ENCODE measurements at regions not wholly inside any gene's neighbourhood (a gene's known extent, or its start where the extent isn't known, plus 50 kb on each side); places are given as distances from the start of the nearest gene placed in this dataset.
A peak's percentile ranks its signal among the peaks of the same experiment; 100 is the strongest.

GRCh38 chr7:25622695-25623094 lies 394.4 kb upstream of the NPVF start:
- Histone ChIP-seq H3K9ac (ENCODE audit: low read length in 3 of 3) (no peak overlapping the region), H3K9me3 (ENCODE audit: control insufficient read depth in 2 of 3, insufficient read depth in 1 of 3, low read length in 3 of 3) (peaks cover 0 to 2% (median 0%) of the 10 kb centered on the region in 3 donors), H3K4me3 (ENCODE audit: low read length in 3 of 3) (no peak overlapping the region), H3K36me3 (ENCODE audit: control insufficient read depth in 2 of 3, insufficient read depth in 3 of 3, low read length in 3 of 3) (no peaks in the 10 kb centered on the region), H3K27me3 (ENCODE audit: control insufficient read depth, insufficient read depth, low read length) (no peaks in the 10 kb centered on the region), H3K27ac (ENCODE audit: low read depth in 2 of 2, low read length in 2 of 2) (no peak overlapping the region), H3K4me1 (ENCODE audit: control insufficient read depth in 2 of 3, insufficient read depth in 2 of 3, low read depth in 1 of 3, low read length in 3 of 3) (peaks cover 0 to 4% (median 3%) of the 10 kb centered on the region in 3 donors)
- intact Hi-C loops (cut with DNase I), result no loop called here
- FAIRE-seq (no peak), DNase-seq (no peak)
- TF ChIP-seq, protein P1, sequence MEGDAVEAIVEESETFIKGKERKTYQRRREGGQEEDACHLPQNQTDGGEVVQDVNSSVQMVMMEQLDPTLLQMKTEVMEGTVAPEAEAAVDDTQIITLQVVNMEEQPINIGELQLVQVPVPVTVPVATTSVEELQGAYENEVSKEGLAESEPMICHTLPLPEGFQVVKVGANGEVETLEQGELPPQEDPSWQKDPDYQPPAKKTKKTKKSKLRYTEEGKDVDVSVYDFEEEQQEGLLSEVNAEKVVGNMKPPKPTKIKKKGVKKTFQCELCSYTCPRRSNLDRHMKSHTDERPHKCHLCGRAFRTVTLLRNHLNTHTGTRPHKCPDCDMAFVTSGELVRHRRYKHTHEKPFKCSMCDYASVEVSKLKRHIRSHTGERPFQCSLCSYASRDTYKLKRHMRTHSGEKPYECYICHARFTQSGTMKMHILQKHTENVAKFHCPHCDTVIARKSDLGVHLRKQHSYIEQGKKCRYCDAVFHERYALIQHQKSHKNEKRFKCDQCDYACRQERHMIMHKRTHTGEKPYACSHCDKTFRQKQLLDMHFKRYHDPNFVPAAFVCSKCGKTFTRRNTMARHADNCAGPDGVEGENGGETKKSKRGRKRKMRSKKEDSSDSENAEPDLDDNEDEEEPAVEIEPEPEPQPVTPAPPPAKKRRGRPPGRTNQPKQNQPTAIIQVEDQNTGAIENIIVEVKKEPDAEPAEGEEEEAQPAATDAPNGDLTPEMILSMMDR (IDR thresholded peaks at IDR 0.05; ENCODE audit: borderline replicate concordance, extremely low read depth, insufficient read depth), result no peak

GRCh38 chr7:25624051-25624450 lies 395.8 kb upstream of the NPVF start:
- H3K4me3 ChIP-seq (ENCODE audit: low read length in 3 of 3), result no peak overlapping the region
- no peaks in the 10 kb centered on the region for H3K36me3 ChIP-seq (ENCODE audit: control insufficient read depth in 2 of 3, insufficient read depth in 3 of 3, low read length in 3 of 3)
- DNase-seq, result no peak
- H3K9me3 ChIP-seq (ENCODE audit: control insufficient read depth in 2 of 3, insufficient read depth in 1 of 3, low read length in 3 of 3), result peaks cover 0 to 2% (median 0%) of the 10 kb centered on the region in 3 donors
- no peaks in the 10 kb centered on the region for H3K27me3 ChIP-seq (ENCODE audit: control insufficient read depth, insufficient read depth, low read length)
- no peak overlapping the region for H3K27ac ChIP-seq (ENCODE audit: low read depth in 2 of 2, low read length in 2 of 2)
- H3K4me1 ChIP-seq (ENCODE audit: control insufficient read depth in 2 of 3, insufficient read depth in 2 of 3, low read depth in 1 of 3, low read length in 3 of 3), result peaks cover 0 to 4% (median 3%) of the 10 kb centered on the region in 3 donors
- TF ChIP-seq, protein P1 (IDR thresholded peaks at IDR 0.05; ENCODE audit: borderline replicate concordance, extremely low read depth, insufficient read depth), result no peak
- intact Hi-C loops (cut with DNase I), result no loop called here
- FAIRE-seq, result no peak
- no peak overlapping the region for H3K9ac ChIP-seq (ENCODE audit: low read length in 3 of 3)

DNA sequence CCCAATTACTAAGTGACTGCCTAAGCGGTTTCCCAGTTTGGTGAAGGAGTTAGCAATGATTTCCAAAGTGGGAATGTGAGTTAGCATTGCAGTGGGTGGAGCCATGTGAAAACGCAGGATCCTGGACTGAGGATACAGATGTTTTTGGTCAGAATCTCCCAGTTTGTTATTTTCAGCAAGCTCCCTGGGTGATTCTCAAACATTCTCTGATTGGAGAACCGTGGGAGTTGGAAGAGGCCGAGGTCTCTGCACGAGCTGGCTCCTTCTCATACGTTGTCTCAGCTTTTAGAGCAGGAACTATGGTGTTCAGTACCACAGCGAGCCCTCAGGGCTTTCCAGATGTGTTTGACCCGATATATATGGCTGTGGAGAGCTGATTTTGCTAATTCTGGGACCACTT lies 396.5 kb upstream of the NPVF start:
- intact Hi-C loops (cut with DNase I), result no loop called here
- Histone ChIP-seq H3K4me1 (ENCODE audit: control insufficient read depth in 2 of 3, insufficient read depth in 2 of 3, low read depth in 1 of 3, low read length in 3 of 3) (peaks cover 0 to 4% (median 3%) of the 10 kb centered on the region in 3 donors), H3K36me3 (ENCODE audit: control insufficient read depth in 2 of 3, insufficient read depth in 3 of 3, low read length in 3 of 3) (no peaks in the 10 kb centered on the region), H3K9me3 (ENCODE audit: control insufficient read depth in 2 of 3, insufficient read depth in 1 of 3, low read length in 3 of 3) (peaks cover 0 to 2% (median 0%) of the 10 kb centered on the region in 3 donors), H3K4me3 (ENCODE audit: low read length in 3 of 3) (no peak overlapping the region), H3K27ac (ENCODE audit: low read depth in 2 of 2, low read length in 2 of 2) (peak overlapping the region in 1 of 2 donors; percentile 0), H3K27me3 (ENCODE audit: control insufficient read depth, insufficient read depth, low read length) (no peaks in the 10 kb centered on the region), H3K9ac (ENCODE audit: low read length in 3 of 3) (no peak overlapping the region)
- TF ChIP-seq, protein P1 (IDR thresholded peaks at IDR 0.05; ENCODE audit: borderline replicate concordance, extremely low read depth, insufficient read depth), result no peak
- DNase-seq, result peak in 4 of 5 donors; percentile 51 to 94 (median 66)
- no peak for FAIRE-seq

All from kidney (tissue), 13 donors.